Astrocyte of the cerebellum (primary cell): ENCODE measurements at regions not wholly inside any gene's neighbourhood (a gene's known extent, or its start where the extent isn't known, plus 50 kb on each side); places are given as distances from the start of the nearest gene placed in this dataset.
A peak's percentile ranks its signal among the peaks of the same experiment; 100 is the strongest.

Experiments used
- DNase-seq: peaks from one replicate; pipeline ENCODE4 v3.0.0-alpha.2; 2011; ENCODE audit warnings: low read depth
- H3K4me3 ChIP-seq: 2 replicates; pipeline ENCODE4 v1.5.1; 2011; ENCODE audit warnings: mild to moderate bottlenecking, low read depth, low read length, moderate library complexity
- in situ Hi-C: cut with HindIII; loops from 2 replicates; pipeline ENCODE4 v1.10.0; 2017; ENCODE audit warnings: low sequenced_read_pairs
- TF ChIP-seq, protein P1 (sequence below): IDR thresholded peaks from 2 replicates; pipeline ENCODE4 v1.5.1; 2012; ENCODE audit warnings: low read length, low read depth, moderate library complexity, mild to moderate bottlenecking; ENCODE audit errors: missing control alignments

DNA sequence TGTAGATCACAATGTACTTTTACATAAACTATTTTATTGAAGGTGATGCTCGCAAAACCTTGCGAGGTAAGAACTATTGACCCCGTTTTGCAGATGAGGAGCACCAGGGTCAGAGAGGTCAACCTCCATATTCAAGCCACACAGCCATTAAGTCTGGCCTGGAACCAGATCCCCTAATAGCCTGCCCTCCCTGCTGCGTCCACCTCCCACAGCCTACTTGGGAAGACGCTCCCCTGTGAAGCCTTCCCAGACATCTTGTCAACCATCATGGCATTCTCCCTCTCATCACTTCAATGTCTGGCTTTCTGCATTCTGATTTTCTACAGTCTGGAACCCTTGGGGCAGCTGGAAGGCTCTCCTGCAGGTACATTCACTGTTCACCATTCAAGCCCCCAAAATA lies 101.0 kb downstream of the TTC32 start:
- H3K4me3 ChIP-seq = no peak overlapping the region
- no peak for DNase-seq
- in situ Hi-C loops = no loop called here
- TF ChIP-seq, protein P1, sequence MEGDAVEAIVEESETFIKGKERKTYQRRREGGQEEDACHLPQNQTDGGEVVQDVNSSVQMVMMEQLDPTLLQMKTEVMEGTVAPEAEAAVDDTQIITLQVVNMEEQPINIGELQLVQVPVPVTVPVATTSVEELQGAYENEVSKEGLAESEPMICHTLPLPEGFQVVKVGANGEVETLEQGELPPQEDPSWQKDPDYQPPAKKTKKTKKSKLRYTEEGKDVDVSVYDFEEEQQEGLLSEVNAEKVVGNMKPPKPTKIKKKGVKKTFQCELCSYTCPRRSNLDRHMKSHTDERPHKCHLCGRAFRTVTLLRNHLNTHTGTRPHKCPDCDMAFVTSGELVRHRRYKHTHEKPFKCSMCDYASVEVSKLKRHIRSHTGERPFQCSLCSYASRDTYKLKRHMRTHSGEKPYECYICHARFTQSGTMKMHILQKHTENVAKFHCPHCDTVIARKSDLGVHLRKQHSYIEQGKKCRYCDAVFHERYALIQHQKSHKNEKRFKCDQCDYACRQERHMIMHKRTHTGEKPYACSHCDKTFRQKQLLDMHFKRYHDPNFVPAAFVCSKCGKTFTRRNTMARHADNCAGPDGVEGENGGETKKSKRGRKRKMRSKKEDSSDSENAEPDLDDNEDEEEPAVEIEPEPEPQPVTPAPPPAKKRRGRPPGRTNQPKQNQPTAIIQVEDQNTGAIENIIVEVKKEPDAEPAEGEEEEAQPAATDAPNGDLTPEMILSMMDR = no peak

DNA sequence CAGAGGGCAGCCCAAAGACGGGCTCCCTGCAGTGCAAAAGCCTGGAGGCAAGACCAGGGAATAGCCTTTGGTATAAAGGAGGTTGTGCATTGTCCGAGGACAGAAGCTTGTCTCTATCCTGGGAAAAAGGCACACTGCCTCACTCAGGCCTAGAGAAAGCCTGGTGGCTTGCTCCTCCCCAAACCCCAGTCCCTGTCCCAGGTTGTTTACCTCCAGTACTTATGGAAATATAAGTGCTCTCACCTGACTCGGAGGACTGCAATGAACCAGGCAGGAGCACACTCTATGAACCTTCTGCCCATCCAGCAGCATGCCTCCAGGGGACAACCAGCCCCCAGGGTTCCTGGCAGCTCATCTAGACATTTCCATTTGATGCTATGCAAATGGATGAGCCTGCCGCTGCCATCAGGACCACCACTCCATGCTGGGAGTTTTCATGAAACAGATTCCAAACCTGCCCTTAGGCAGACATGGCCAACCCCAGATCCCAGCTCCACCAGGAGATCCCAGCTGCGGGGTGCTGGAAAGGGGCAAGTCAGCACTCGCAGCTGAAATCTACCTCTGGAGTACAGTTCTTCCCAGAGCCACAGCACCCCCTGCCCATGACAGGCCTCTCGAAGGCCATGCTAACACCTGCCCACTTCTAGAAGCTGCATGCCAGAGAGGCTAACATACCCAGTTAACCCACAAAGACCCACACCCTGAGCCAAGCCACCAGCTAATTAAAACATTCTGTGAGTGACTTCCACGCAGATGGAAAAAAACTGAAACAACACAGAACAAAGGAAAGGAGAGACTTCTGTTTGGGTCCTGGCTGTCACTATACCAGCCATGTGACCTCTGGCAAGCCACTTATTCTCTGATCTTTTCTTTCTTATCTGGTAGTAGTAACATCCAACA lies 101.7 kb downstream of the TTC32 start:
- DNase-seq = no peak
- H3K4me3 ChIP-seq = no peak overlapping the region
- in situ Hi-C loops = no loop called here
- TF ChIP-seq, protein P1 = no peak

DNA sequence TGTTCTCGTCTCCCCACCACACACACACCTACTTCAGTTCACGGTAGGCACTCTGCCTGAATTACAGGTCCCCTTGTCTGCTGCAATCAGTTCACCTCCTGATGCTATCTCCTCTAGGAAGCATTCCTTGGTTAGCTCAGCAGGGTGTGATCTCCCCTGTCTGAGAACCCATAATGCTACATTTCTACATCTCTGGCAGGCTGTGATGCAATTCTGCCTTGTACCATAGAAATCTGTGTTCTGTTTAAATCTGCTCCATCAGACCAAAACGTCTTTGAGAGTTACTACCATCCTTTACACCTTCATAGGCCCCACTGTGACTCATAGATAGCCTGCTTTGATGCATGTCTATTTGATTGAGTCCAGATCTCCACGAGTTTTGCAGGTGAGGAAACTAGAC lies 103.9 kb downstream of the TTC32 start:
- TF ChIP-seq, protein P1 = no peak
- DNase-seq = no peak
- in situ Hi-C loops = no loop called here

DNA sequence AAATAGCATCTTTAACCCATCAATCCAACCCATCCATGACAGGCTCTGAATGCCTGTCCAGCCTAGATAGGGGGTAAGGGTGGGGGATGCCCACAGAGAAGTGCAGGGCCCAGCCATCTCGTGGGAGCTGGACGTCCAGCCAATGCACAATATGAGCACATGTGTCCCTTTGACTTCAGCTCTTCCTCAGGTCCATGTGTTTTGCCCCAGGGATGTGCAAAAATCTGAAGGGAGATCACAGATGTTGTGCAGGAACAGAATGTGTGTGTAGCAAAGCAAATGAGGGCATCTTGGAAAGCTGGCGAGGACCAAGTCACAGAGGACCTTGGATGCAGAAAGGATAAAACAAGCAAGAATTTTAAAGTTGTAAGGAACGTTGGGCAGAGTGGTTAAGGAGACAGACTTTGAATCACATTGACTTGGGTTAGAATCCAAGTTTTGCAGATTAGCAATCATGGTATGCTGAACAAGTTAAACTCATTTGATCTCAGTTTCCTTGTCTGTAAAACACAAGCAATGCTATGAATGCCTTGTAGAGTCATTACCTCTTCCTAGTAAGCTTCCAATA lies 104.5 kb downstream of the TTC32 start:
- TF ChIP-seq, protein P1 = no peak
- DNase-seq = no peak
- no peak overlapping the region for H3K4me3 ChIP-seq
- in situ Hi-C loops = no loop called here

More for the DNA sequence above, 103.9 kb downstream of the TTC32 start:
- H3K4me3 ChIP-seq = no peak overlapping the region

DNA sequence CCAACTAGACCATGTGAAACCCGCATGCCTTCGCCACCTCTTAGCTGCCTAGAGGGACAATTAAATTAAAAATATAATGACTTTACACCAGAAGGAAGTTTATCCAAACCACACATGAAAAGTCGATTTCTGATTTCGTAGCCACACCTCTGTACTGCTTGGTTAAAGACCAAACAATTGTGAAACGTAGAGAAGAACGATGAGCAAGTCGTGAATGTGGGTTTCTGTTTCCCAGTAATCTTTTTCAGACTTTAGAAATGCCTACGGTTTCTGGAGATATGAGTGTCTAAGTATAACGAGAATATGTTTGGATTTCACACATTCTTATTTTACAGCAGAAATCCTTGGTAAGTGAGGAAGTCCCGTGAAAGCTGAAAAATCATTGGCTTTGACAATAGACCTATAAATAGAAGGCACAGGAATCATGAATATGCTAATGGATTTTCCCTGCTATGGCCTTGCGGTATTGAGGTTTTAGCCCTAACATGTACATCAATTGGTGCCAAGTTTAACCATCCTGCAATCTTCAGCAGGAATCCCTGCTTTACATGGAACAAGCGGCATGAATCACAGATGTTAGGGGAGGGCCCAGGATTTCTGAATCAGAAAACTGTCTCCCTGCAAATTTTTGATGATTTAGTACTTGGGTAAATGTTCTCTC lies 105.6 kb downstream of the TTC32 start:
- TF ChIP-seq, protein P1 = no peak
- H3K4me3 ChIP-seq = no peak overlapping the region
- in situ Hi-C loops = no loop called here

DNA sequence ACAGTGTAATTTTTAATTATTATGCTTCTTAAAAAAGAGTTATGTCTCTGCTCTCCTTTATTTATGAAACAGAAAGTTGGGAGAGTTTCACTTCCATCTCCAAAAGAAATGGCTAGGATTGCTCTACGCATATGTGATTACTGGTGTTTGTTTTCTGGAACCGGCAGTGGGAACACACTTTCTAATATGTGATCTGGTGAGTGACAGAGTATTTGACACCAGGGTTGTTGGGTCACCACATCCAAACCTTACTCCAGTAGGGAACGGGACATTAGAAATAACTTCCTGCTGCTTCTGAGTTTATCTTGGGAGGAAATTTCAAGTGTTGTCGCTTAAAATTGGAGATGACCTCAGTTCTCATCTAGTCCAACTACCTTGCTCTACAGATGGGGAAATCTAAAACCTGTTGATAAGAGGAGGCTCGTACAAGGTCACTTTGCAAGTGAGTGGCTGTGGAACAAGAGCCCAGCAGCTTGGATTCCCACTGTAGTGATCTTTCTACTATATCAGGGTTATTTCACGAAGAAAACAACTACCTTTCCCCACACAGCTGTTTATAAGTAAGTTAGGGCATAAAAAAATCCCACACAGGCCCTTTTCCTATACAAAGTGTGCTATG lies 108.5 kb downstream of the TTC32 start:
- TF ChIP-seq, protein P1 = no peak
- no peak overlapping the region for H3K4me3 ChIP-seq
- no peak for DNase-seq
- in situ Hi-C loops = no loop called here

More for the DNA sequence above, 105.6 kb downstream of the TTC32 start:
- DNase-seq = peak; percentile 89
